Esophagus mucosa (tissue), 1 donor: ENCODE measurements at regions not wholly inside any gene's neighbourhood (a gene's known extent, or its start where the extent isn't known, plus 50 kb on each side); places are given as distances from the start of the nearest gene placed in this dataset.
"Not testable (repeated sequence)": the region's sequence is repeated elsewhere in the genome, so short reads cannot be mapped to it uniquely, and the experiment has no call there.

ENCODE experiments used
- ATAC-seq: fragments of 200-7000 bp; cut with Tn5 transposase; one replicate; pipeline ENCODE4 v1.9.1; 2020
- donor health status: DM: yes; HTN: yes; CAD: no.

- no peak for ATAC-seq
Measured at GRCh38 chr16:59356144-59356543, 622.0 kb upstream of the GOT2 start.

GRCh38 chr16:59355704-59356103, 621.6 kb upstream of the GOT2 start:
- ATAC-seq = no peak

GRCh38 chr16:59351305-59351903, 617.3 kb upstream of the GOT2 start:
- no peak for ATAC-seq

GRCh38 chr16:59350670-59351069, 616.6 kb upstream of the GOT2 start:
- ATAC-seq = no peak

GRCh38 chr16:59342669-59343068, 608.6 kb upstream of the GOT2 start:
- ATAC-seq = no peak

GRCh38 chr16:59341368-59341767, 607.3 kb upstream of the GOT2 start:
- no peak for ATAC-seq

GRCh38 chr16:59339871-59340270, 605.8 kb upstream of the GOT2 start:
- ATAC-seq = no peak

- ATAC-seq = no peak
Measured at GRCh38 chr16:59336136-59336695, 602.1 kb upstream of the GOT2 start.

GRCh38 chr16:59331708-59332107, 597.6 kb upstream of the GOT2 start:
- not testable (repeated sequence) for ATAC-seq

GRCh38 chr16:59330019-59330670, 596.0 kb upstream of the GOT2 start:
- no peak for ATAC-seq

GRCh38 chr16:59328961-59329360, 594.8 kb upstream of the GOT2 start:
- no peak for ATAC-seq

GRCh38 chr16:59327894-59328293, 593.8 kb upstream of the GOT2 start:
- ATAC-seq = no peak

GRCh38 chr16:59326955-59327354, 592.8 kb upstream of the GOT2 start:
- ATAC-seq = no peak

- ATAC-seq = no peak
Measured at GRCh38 chr16:59324462-59324861, 590.3 kb upstream of the GOT2 start.

GRCh38 chr16:59320657-59321056, 586.5 kb upstream of the GOT2 start:
- ATAC-seq = no peak

GRCh38 chr16:59319871-59320270, 585.8 kb upstream of the GOT2 start:
- ATAC-seq = no peak

- ATAC-seq = no peak
Measured at GRCh38 chr16:59305850-59306249, 571.7 kb upstream of the GOT2 start.

- ATAC-seq = no peak
Measured at GRCh38 chr16:59296888-59297287, 562.8 kb upstream of the GOT2 start.

GRCh38 chr16:59295993-59296736, 562.0 kb upstream of the GOT2 start:
- ATAC-seq = no peak

GRCh38 chr16:59295474-59295873, 561.4 kb upstream of the GOT2 start:
- no peak for ATAC-seq

GRCh38 chr16:59290718-59291117, 556.6 kb upstream of the GOT2 start:
- ATAC-seq = no peak

- no peak for ATAC-seq
Measured at GRCh38 chr16:59289151-59289550, 555.0 kb upstream of the GOT2 start.

GRCh38 chr16:59274141-59274540, 540.0 kb upstream of the GOT2 start:
- ATAC-seq = no peak

GRCh38 chr16:59263955-59264354, 529.8 kb upstream of the GOT2 start:
- ATAC-seq = no peak
